Skeletal muscle tissue (tissue), 3 donors: ENCODE measurements at regions not wholly inside any gene's neighbourhood (a gene's known extent, or its start where the extent isn't known, plus 50 kb on each side); places are given as distances from the start of the nearest gene placed in this dataset.

Experiments
- H3K27ac ChIP-seq: one replicate; pipeline ENCODE4 v1.7.0; 2013; ENCODE audit warnings: mild to moderate bottlenecking, low read depth, low read length, inconsistent platforms
- H3K27me3 ChIP-seq, 3 donors: one replicate each; pipeline ENCODE4 v1.7.0; 2013; ENCODE audit warnings: low read length in 3 of 3; ENCODE audit not compliant: control insufficient read depth in 3 of 3, insufficient read depth in 3 of 3
- H3K36me3 ChIP-seq, 3 donors: one replicate each; pipeline ENCODE4 v1.7.0; 2013; ENCODE audit warnings: low read length in 3 of 3; ENCODE audit not compliant: control insufficient read depth in 3 of 3, insufficient read depth in 3 of 3
- H3K4me1 ChIP-seq, 3 donors: one replicate each; pipeline ENCODE4 v1.7.0; 2013; ENCODE audit warnings: low read length in 3 of 3, mild to moderate bottlenecking in 3 of 3; ENCODE audit not compliant: control insufficient read depth in 3 of 3, insufficient read depth in 3 of 3
- H3K4me3 ChIP-seq, 3 donors: one replicate each; pipeline ENCODE4 v1.7.0; 2013; ENCODE audit warnings: low read length in 3 of 3
- H3K9ac ChIP-seq, 3 donors: one replicate each; pipeline ENCODE4 v1.7.0; 2013; ENCODE audit warnings: low read length in 3 of 3, mild to moderate bottlenecking in 3 of 3, moderate library complexity in 2 of 3, low read depth in 1 of 3
- H3K9me3 ChIP-seq, 3 donors: one replicate each; pipeline ENCODE4 v1.7.0; 2013; ENCODE audit warnings: low read length in 3 of 3; ENCODE audit not compliant: control insufficient read depth in 3 of 3
- donor health status: Osteomylitis.

- peaks cover 0 to 11% (median 0%) of the 10 kb centered on the region in 3 donors for H3K27me3 ChIP-seq
- no peaks in the 10 kb centered on the region for H3K4me1 ChIP-seq
- H3K36me3 ChIP-seq: no peaks in the 10 kb centered on the region
- peaks cover 2% of the 10 kb centered on the region in 3 donors for H3K9me3 ChIP-seq
- no peak overlapping the region for H3K4me3 ChIP-seq
- H3K9ac ChIP-seq: no peak overlapping the region
- no peak overlapping the region for H3K27ac ChIP-seq
Measured at GRCh38 chr4:159542296-159542695, 439.4 kb downstream of the RAPGEF2 start.

GRCh38 chr4:159543831-159544230, 441.0 kb downstream of the RAPGEF2 start:
- no peaks in the 10 kb centered on the region for H3K4me1 ChIP-seq
- H3K27me3 ChIP-seq: peaks cover 0 to 7% (median 0%) of the 10 kb centered on the region in 3 donors
- no peak overlapping the region for H3K27ac ChIP-seq
- H3K9me3 ChIP-seq: no peaks in the 10 kb centered on the region
- H3K9ac ChIP-seq: no peak overlapping the region
- H3K36me3 ChIP-seq: no peaks in the 10 kb centered on the region
- no peak overlapping the region for H3K4me3 ChIP-seq

- Histone ChIP-seq H3K36me3 (no peaks in the 10 kb centered on the region), H3K9me3 (no peaks in the 10 kb centered on the region), H3K9ac (no peak overlapping the region), H3K4me3 (no peak overlapping the region), H3K27me3 (peaks cover 0 to 7% (median 0%) of the 10 kb centered on the region in 3 donors), H3K27ac (no peak overlapping the region), H3K4me1 (no peaks in the 10 kb centered on the region)
Measured at GRCh38 chr4:159545556-159545955, 442.7 kb downstream of the RAPGEF2 start.

- Histone ChIP-seq H3K4me1 (no peaks in the 10 kb centered on the region), H3K4me3 (no peak overlapping the region), H3K27me3 (peaks cover 0 to 7% (median 0%) of the 10 kb centered on the region in 3 donors), H3K9me3 (no peaks in the 10 kb centered on the region), H3K27ac (no peak overlapping the region), H3K36me3 (no peaks in the 10 kb centered on the region), H3K9ac (no peak overlapping the region)
Measured at GRCh38 chr4:159547645-159548308, 444.9 kb downstream of the RAPGEF2 start.

GRCh38 chr4:159549098-159549518, 446.2 kb downstream of the RAPGEF2 start:
- H3K36me3 ChIP-seq: no peaks in the 10 kb centered on the region
- no peaks in the 10 kb centered on the region for H3K9me3 ChIP-seq
- no peak overlapping the region for H3K27ac ChIP-seq
- no peak overlapping the region for H3K4me3 ChIP-seq
- H3K27me3 ChIP-seq: peaks cover 0 to 3% (median 0%) of the 10 kb centered on the region in 3 donors
- no peak overlapping the region for H3K9ac ChIP-seq
- no peaks in the 10 kb centered on the region for H3K4me1 ChIP-seq

- H3K27ac ChIP-seq: no peak overlapping the region
- H3K9me3 ChIP-seq: no peaks in the 10 kb centered on the region
- no peak overlapping the region for H3K9ac ChIP-seq
- H3K27me3 ChIP-seq: peaks cover 0 to 3% (median 0%) of the 10 kb centered on the region in 3 donors
- H3K4me3 ChIP-seq: no peak overlapping the region
- H3K36me3 ChIP-seq: no peaks in the 10 kb centered on the region
- H3K4me1 ChIP-seq: no peaks in the 10 kb centered on the region
Measured at GRCh38 chr4:159551281-159551680, 448.4 kb downstream of the RAPGEF2 start.

- no peak overlapping the region for H3K9ac ChIP-seq
- H3K9me3 ChIP-seq: no peaks in the 10 kb centered on the region
- H3K27ac ChIP-seq: no peak overlapping the region
- no peak overlapping the region for H3K4me3 ChIP-seq
- no peaks in the 10 kb centered on the region for H3K4me1 ChIP-seq
- H3K36me3 ChIP-seq: no peaks in the 10 kb centered on the region
- peaks cover 0 to 3% (median 0%) of the 10 kb centered on the region in 3 donors for H3K27me3 ChIP-seq
Measured at GRCh38 chr4:159552979-159553768, 450.3 kb downstream of the RAPGEF2 start.

- Histone ChIP-seq H3K27ac (no peak overlapping the region), H3K9ac (no peak overlapping the region), H3K36me3 (no peaks in the 10 kb centered on the region), H3K9me3 (no peaks in the 10 kb centered on the region), H3K4me1 (no peaks in the 10 kb centered on the region), H3K4me3 (no peak overlapping the region), H3K27me3 (peaks cover 0 to 3% (median 0%) of the 10 kb centered on the region in 3 donors)
Measured at GRCh38 chr4:159555873-159556272, 453.0 kb downstream of the RAPGEF2 start.

- Histone ChIP-seq H3K4me3 (no peak overlapping the region), H3K27ac (no peak overlapping the region), H3K36me3 (no peaks in the 10 kb centered on the region), H3K27me3 (peaks cover 0 to 6% (median 0%) of the 10 kb centered on the region in 3 donors), H3K9ac (no peak overlapping the region), H3K9me3 (no peaks in the 10 kb centered on the region), H3K4me1 (no peaks in the 10 kb centered on the region)
Measured at GRCh38 chr4:159562366-159562765, 459.5 kb downstream of the RAPGEF2 start.

- Histone ChIP-seq H3K27ac (no peak overlapping the region), H3K9me3 (no peaks in the 10 kb centered on the region), H3K36me3 (no peaks in the 10 kb centered on the region), H3K4me3 (no peak overlapping the region), H3K9ac (no peak overlapping the region), H3K4me1 (no peaks in the 10 kb centered on the region), H3K27me3 (peaks cover 0 to 6% (median 0%) of the 10 kb centered on the region in 3 donors)
Measured at GRCh38 chr4:159563257-159563656, 460.4 kb downstream of the RAPGEF2 start.
